Small intestine (tissue), 7 donors: ENCODE measurements at regions not wholly inside any gene's neighbourhood (a gene's known extent, or its start where the extent isn't known, plus 50 kb on each side); places are given as distances from the start of the nearest gene placed in this dataset.

Source experiments
- DNase-seq, 2 donors: peaks; one replicate each; pipeline versions ENCODE4 v3.0.0 to v3.0.0-alpha.2; 2013
- FAIRE-seq: peaks from 2 replicates; lab custom pipeline; 2012; peaks lifted over from hg19 to GRCh38; lab: Jason Lieb, UNC
- H3K27ac ChIP-seq, 3 donors: one replicate each; pipeline ENCODE4 v1.5.1; 2013; ENCODE audit warnings: low read length in 2 of 3, mild to moderate bottlenecking in 2 of 3, control low read depth in 1 of 3, inconsistent platforms in 1 of 3, low read depth in 1 of 3, moderate library complexity in 1 of 3
- H3K27me3 ChIP-seq, 3 donors: one replicate each; pipeline ENCODE4 v1.6.1; 2013; ENCODE audit warnings: low read length in 3 of 3, inconsistent platforms in 1 of 3; ENCODE audit not compliant: control insufficient read depth in 3 of 3, insufficient read depth in 3 of 3
- H3K36me3 ChIP-seq, 3 donors: one replicate each; pipeline ENCODE4 v1.6.1; 2013; ENCODE audit warnings: low read length in 3 of 3, inconsistent platforms in 1 of 3, low read depth in 1 of 3, mild to moderate bottlenecking in 1 of 3, moderate library complexity in 1 of 3; ENCODE audit not compliant: control insufficient read depth in 3 of 3, insufficient read depth in 2 of 3
- H3K4me1 ChIP-seq, 3 donors: one replicate each; pipeline ENCODE4 v1.6.1; 2013; ENCODE audit warnings: low read length in 2 of 3, inconsistent platforms in 1 of 3, low read depth in 1 of 3, mild to moderate bottlenecking in 1 of 3, moderate library complexity in 1 of 3; ENCODE audit not compliant: control insufficient read depth in 3 of 3, insufficient read depth in 2 of 3
- H3K4me3 ChIP-seq, 3 donors: one replicate each; pipeline ENCODE4 v1.5.1; 2013; ENCODE audit warnings: low read length in 3 of 3, control low read depth in 1 of 3, inconsistent platforms in 1 of 3, low read depth in 1 of 3, mild to moderate bottlenecking in 1 of 3, moderate library complexity in 1 of 3
- H3K9me3 ChIP-seq, 2 donors: one replicate each; pipeline ENCODE4 v1.6.1; 2013; ENCODE audit warnings: low read depth in 1 of 2, low read length in 1 of 2; ENCODE audit not compliant: control insufficient read depth in 2 of 2, insufficient read depth in 1 of 2
- WGBS, 3 donors: extraction: QIAGEN DNeasy Blood & Tissue Kit; methylation state at CpG; one replicate each; pipeline ENCODE4 v1.1.7; 2013; 5-methylcytosine and 5-hydroxymethylcytosine counted together
- donor health status: healthy with polysubstance abuse.
- donor health status: control.
- donor health status: control.
- donor health status: Bipolar disorder and iron deficiency.
- donor health status: healthy.

- Histone ChIP-seq H3K27ac (no peak overlapping the region), H3K4me3 (no peak overlapping the region), H3K9me3 (no peaks in the 10 kb centered on the region), H3K4me1 (peaks cover 0 to 22% (median 0%) of the 10 kb centered on the region in 3 donors), H3K27me3 (no peaks in the 10 kb centered on the region), H3K36me3 (no peaks in the 10 kb centered on the region)
- DNase-seq (no peak), FAIRE-seq (no peak)
- 50 to 59% (median 58%) methylated on average over 2 of the region's 2 CpGs for WGBS, 3 donors
These were observed 52.5 kb upstream of the FBXO28 start for GRCh38 chr1:224061436-224061835.

- DNase-seq (no peak), FAIRE-seq (no peak)
- Histone ChIP-seq H3K36me3 (no peaks in the 10 kb centered on the region), H3K4me1 (peaks cover 0 to 20% (median 0%) of the 10 kb centered on the region in 3 donors), H3K4me3 (no peak overlapping the region), H3K27ac (no peak overlapping the region), H3K27me3 (no peaks in the 10 kb centered on the region), H3K9me3 (no peaks in the 10 kb centered on the region)
- WGBS, 3 donors, result 58 to 70% (median 67%) methylated on average over 6 of the region's 6 CpGs
These were observed 53.9 kb upstream of the FBXO28 start for GRCh38 chr1:224059897-224060427.

DNA sequence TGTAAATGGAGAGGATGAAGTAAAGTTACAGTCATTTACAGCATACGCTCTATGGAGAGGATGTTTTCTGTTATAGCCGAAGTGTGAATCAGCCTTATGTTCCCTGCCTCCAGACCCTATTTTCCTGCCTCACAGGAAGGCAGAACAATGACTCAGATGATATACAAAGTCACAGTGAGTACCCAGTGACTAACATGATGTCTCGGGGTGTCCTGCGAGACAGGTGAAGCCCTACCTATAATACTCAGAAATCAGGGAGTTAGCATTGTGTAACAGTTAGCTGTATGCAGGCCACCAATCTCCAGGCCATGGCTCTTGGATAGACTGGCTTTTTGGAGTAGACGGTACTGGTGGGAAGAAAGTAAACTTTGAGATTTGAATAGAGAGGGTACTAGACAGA is 55.6 kb upstream of the FBXO28 start:
- Histone ChIP-seq H3K36me3 (no peaks in the 10 kb centered on the region), H3K4me3 (no peak overlapping the region), H3K27me3 (no peaks in the 10 kb centered on the region), H3K27ac (no peak overlapping the region), H3K9me3 (no peaks in the 10 kb centered on the region), H3K4me1 (peaks cover 0 to 8% (median 0%) of the 10 kb centered on the region in 3 donors)
- FAIRE-seq, result no peak
- no peak for DNase-seq
- WGBS, 3 donors, result 85 to 89% (median 87%) methylated on average over 5 of the region's 5 CpGs

DNA sequence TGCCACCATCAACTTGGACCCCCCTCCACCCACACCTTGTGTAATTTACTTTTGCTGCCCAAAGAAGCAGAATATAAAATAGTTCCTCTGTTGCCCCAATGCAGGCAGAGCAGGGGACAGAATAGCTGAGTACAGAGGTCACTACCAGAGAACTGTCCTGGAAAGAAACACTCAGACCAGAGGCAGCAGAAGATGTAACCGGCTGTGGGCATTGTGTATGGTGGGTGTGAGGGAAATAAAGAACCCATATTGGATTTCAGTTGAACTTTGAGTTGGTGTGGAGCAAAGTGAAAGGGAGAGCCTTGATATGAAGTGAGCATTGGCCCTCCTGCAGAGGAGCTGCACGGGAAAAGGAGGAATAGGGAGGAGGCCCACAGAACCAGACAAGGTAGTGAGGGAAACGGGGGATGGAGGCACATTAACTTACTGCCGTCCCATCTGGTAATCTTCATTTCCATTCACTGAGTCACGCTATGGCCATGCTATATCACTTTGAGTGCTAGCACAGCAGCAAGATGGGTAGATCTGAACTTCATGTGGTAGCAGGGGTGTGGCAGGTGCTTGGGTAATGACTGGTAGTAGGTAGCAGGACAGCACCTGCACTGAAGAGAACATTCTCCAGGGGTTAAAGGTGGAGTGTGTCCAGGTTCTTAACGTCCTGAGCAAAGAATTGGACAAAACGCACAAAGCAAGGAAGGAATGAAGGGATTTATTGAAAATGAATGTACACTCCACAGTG is 56.3 kb upstream of the FBXO28 start:
- peaks cover 0 to 8% (median 0%) of the 10 kb centered on the region in 3 donors for H3K4me1 ChIP-seq
- no peak overlapping the region for H3K4me3 ChIP-seq
- DNase-seq, result peak; percentile 19 to 59
- H3K9me3 ChIP-seq, result no peaks in the 10 kb centered on the region
- FAIRE-seq, result no peak
- H3K27me3 ChIP-seq, result no peaks in the 10 kb centered on the region
- WGBS, 3 donors, result 20 to 66% (median 48%) methylated on average over 7 of the region's 7 CpGs
- H3K27ac ChIP-seq, result no peak overlapping the region
- H3K36me3 ChIP-seq, result no peaks in the 10 kb centered on the region

DNA sequence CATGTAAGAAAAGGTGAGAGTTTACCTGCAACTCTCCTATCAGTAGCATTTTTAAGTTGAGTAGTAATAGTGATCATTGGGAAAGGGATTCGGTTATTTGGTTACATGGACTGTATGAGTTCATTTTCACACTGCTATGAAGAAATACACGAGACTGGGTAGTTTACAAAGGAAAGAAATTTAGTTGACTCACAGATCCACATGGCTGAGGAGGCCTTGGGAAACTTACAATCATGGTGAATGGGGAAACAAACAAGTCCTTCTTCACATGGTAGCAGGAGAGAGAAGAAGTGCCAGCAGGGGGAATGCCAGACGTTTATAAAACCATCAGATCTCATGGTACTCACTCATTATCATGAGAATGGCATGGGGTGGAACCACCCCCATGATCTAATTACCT is 59.3 kb upstream of the FBXO28 start:
- FAIRE-seq (no peak), DNase-seq (no peak)
- Histone ChIP-seq H3K36me3 (no peaks in the 10 kb centered on the region), H3K9me3 (no peaks in the 10 kb centered on the region), H3K27ac (no peak overlapping the region), H3K4me1 (peaks cover 0 to 8% (median 2%) of the 10 kb centered on the region in 3 donors), H3K27me3 (no peaks in the 10 kb centered on the region), H3K4me3 (no peak overlapping the region)
- 66 to 83% (median 78%) methylated on average over 3 of the region's 3 CpGs for WGBS, 3 donors

- Histone ChIP-seq H3K27ac (no peak overlapping the region), H3K4me1 (peaks cover 0 to 8% (median 2%) of the 10 kb centered on the region in 3 donors), H3K9me3 (no peaks in the 10 kb centered on the region), H3K4me3 (no peak overlapping the region), H3K27me3 (no peaks in the 10 kb centered on the region), H3K36me3 (no peaks in the 10 kb centered on the region)
- DNase-seq (no peak), FAIRE-seq (no peak)
- WGBS, 3 donors, result 58 to 66% (median 60%) methylated on average over 2 of the region's 2 CpGs
These were observed 59.9 kb upstream of the FBXO28 start for GRCh38 chr1:224054012-224054411.

- no peak for FAIRE-seq
These were observed 60.5 kb upstream of the FBXO28 start for GRCh38 chr1:224053456-224053855.

DNA sequence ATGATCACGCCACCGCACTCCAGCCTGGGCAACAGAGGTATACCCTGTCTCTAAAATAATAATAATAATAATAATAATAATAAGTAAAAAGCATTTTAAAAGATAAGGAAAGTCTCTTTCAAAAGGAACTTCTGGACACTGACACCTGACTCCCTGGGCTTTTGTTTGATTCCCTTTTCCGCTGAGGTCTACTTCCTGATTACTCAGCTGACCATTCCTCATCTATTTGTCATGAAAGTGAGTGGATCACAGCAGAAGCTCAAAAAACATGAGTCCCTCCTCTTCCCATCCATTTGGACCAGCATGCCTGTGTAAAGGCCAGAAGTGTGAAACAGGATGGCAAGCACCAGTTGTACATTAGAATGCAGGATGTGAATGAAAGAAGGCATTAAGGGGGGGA is 61.1 kb upstream of the FBXO28 start:
- DNase-seq (no peak), FAIRE-seq (no peak)
- 73 to 97% (median 90%) methylated on average over 3 of the region's 3 CpGs for WGBS, 3 donors

More at GRCh38 chr1:224053456-224053855, 60.5 kb upstream of the FBXO28 start:
- Histone ChIP-seq H3K36me3 (no peaks in the 10 kb centered on the region), H3K4me1 (peaks cover 0 to 8% (median 2%) of the 10 kb centered on the region in 3 donors), H3K27me3 (no peaks in the 10 kb centered on the region), H3K9me3 (no peaks in the 10 kb centered on the region), H3K4me3 (no peak overlapping the region), H3K27ac (no peak overlapping the region)
- WGBS, 3 donors, result 56 to 61% (median 56%) methylated on average over 5 of the region's 5 CpGs
- DNase-seq, result no peak

More for the DNA sequence above, 61.1 kb upstream of the FBXO28 start:
- Histone ChIP-seq H3K27me3 (no peaks in the 10 kb centered on the region), H3K4me1 (peaks cover 0 to 5% (median 2%) of the 10 kb centered on the region in 3 donors), H3K27ac (no peak overlapping the region), H3K9me3 (no peaks in the 10 kb centered on the region), H3K36me3 (no peaks in the 10 kb centered on the region), H3K4me3 (no peak overlapping the region)
